Left ventricle myocardium inferior (tissue), 1 donor: ENCODE measurements at regions not wholly inside any gene's neighbourhood (a gene's known extent, or its start where the extent isn't known, plus 50 kb on each side); places are given as distances from the start of the nearest gene placed in this dataset.

ENCODE experiments used
- DNase-seq: peaks from one replicate; pipeline ENCODE4 v3.0.0-alpha.2; 2020
- H3K27ac ChIP-seq: fragments of 200-600 bp; replicated peaks from 2 replicates; pipeline ENCODE4 v1.8.0; 2021
- H3K27me3 ChIP-seq: fragments of 200-600 bp; 2 replicates; pipeline ENCODE4 v1.8.0; 2021; ENCODE audit warnings: low read depth
- H3K36me3 ChIP-seq: fragments of 200-600 bp; 2 replicates; pipeline ENCODE4 v1.8.0; 2021
- H3K4me1 ChIP-seq: fragments of 200-600 bp; 2 replicates; pipeline ENCODE4 v1.8.0; 2021
- H3K4me3 ChIP-seq: fragments of 200-600 bp; 2 replicates; pipeline ENCODE4 v1.8.0; 2021; ENCODE audit warnings: mild to moderate bottlenecking, moderate library complexity
- H3K9me3 ChIP-seq: fragments of 200-600 bp; replicated peaks from 2 replicates; pipeline ENCODE4 v1.8.0; 2021
- intact Hi-C: fragments of 100-400 bp; cut with micrococcal nuclease; formaldehyde crosslinking; loops from one replicate; pipeline ENCODE4 v1.11.0; 2022
- TF ChIP-seq, protein P1 (sequence below): fragments of 200-600 bp; IDR thresholded peaks from 2 replicates; pipeline ENCODE4 v1.8.0; 2021; ENCODE audit warnings: antibody characterized with exemption, mild to moderate bottlenecking, borderline replicate concordance
- donor health status: DM: no; HTN: yes; CAD: no; lungs with severe emphysema.

DNA sequence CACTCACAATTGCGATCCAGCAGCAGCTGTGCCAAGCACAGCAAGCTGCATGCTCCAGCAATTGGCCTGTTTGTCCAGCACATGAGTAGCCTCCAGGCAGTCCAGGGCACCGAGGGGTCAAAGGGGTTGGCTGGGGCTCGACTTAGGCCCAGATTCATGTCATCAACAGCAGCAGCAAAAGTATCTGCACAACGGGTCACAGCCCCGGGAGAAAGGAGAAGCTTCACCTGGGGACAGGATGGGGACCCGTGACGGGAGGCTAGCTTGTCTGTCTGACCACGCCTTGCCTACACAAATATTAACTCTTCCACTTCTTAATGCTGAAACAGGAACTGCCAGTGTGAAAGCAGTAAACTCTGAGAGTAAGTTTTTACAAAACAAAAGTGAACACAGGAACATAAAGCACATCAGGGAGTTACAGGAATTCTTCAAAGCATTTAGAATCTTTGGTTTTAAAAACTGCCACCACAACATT lies 191.2 kb downstream of the PIK3R1 start:
- Histone ChIP-seq H3K4me3 (no peak overlapping the region), H3K27me3 (no peaks in the 10 kb centered on the region), H3K36me3 (no peaks in the 10 kb centered on the region), H3K4me1 (no peaks in the 10 kb centered on the region), H3K27ac (no peak overlapping the region), H3K9me3 (no peaks in the 10 kb centered on the region)
- no peak for DNase-seq
- intact Hi-C loops = no loop called here
- TF ChIP-seq, protein P1, sequence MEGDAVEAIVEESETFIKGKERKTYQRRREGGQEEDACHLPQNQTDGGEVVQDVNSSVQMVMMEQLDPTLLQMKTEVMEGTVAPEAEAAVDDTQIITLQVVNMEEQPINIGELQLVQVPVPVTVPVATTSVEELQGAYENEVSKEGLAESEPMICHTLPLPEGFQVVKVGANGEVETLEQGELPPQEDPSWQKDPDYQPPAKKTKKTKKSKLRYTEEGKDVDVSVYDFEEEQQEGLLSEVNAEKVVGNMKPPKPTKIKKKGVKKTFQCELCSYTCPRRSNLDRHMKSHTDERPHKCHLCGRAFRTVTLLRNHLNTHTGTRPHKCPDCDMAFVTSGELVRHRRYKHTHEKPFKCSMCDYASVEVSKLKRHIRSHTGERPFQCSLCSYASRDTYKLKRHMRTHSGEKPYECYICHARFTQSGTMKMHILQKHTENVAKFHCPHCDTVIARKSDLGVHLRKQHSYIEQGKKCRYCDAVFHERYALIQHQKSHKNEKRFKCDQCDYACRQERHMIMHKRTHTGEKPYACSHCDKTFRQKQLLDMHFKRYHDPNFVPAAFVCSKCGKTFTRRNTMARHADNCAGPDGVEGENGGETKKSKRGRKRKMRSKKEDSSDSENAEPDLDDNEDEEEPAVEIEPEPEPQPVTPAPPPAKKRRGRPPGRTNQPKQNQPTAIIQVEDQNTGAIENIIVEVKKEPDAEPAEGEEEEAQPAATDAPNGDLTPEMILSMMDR = no peak

DNA sequence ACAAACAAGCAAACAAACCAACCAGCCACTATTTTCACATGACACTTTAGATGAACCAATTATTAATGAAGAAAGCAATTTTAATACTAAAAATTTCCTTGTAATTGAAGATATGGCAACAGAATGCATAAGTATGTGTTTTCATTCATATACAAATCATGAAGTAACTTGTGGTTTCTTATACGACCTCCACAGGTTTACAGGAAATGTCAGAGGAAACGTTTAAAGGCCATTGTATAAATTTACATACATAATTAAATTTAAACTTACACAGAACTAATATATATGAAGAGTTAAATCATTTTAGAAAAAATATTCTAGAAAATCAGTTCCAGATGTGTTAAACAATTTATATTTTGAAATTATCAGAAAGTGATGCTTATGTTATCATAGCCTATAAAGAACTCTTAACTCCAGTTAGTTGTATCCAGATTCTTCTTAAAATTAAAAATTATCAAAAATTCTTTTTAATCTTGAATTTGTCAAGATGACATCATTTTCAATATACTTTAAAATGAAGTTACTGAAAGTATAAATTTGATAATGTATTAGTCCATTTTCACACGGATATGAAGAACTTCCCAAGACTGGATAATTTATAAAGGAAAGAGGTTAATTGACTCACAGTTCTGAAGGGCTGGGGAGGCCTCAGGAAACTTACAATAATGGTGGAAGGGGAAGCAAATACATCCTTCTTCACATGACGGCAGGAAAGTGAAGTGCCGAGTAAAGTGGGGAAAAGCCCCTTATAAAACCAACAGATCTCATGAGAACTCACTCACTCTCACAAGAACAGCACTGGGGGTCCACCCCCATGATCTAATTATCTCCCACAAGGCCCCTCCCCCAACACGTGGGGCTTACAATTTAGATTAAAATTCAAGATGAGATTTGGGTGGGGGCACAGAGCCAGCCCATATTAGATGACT lies 192.0 kb downstream of the PIK3R1 start:
- TF ChIP-seq, protein P1 = no peak
- intact Hi-C loops = no loop called here

DNA sequence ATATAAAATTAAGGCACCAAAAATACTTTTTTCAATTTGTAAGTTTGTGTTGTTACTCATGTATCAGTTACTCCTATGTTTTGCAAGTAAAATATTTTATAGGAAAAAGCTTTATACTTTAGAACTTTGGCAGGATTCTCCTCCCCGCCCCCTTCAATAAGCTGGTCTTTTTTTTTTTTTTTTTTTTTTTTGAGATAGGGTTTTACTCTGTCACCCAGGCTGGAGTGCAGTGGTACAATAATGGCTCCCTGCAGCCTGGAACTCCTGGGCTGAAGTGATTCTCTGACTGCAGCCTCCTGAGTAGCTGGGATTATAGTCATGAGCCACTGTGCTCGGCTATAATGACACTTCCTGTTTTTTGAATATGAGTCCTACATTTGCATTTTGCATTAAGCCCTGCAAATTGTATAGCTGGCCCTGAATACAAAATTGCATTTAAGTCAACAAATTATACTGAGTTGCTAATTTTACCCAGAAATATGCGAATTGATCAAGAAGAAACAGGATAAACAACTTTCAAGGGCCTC lies 192.9 kb downstream of the PIK3R1 start:
- TF ChIP-seq, protein P1 = no peak
- no peak for DNase-seq
- Histone ChIP-seq H3K36me3 (no peaks in the 10 kb centered on the region), H3K27ac (no peak overlapping the region), H3K9me3 (no peaks in the 10 kb centered on the region), H3K4me3 (no peak overlapping the region), H3K4me1 (no peaks in the 10 kb centered on the region), H3K27me3 (no peaks in the 10 kb centered on the region)
- intact Hi-C loops = no loop called here

More for the DNA sequence above, 192.0 kb downstream of the PIK3R1 start:
- no peaks in the 10 kb centered on the region for H3K9me3 ChIP-seq
- no peak overlapping the region for H3K27ac ChIP-seq
- no peaks in the 10 kb centered on the region for H3K36me3 ChIP-seq
- H3K27me3 ChIP-seq = no peaks in the 10 kb centered on the region
- H3K4me3 ChIP-seq = no peak overlapping the region
- no peaks in the 10 kb centered on the region for H3K4me1 ChIP-seq
- DNase-seq = no peak

DNA sequence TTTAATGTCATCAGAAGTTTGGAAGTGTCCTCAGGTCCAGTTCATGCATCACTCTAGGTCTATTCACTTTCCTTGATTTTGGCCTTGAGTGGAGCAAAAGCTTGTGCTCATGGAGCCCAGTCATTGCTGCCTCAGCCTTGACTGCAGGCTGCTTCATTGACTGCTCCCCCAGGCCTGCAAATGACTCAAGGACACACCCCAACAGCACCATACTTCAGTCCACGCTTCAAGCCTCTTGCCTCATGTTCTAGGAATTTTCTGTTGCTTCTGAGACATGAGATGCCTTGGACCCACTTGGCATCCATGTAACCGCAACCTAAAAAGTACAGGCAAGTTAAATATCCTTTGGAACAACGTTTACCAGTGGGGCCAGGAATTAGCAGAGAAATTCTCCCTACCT lies 193.7 kb downstream of the PIK3R1 start:
- no peaks in the 10 kb centered on the region for H3K9me3 ChIP-seq
- no peak overlapping the region for H3K4me3 ChIP-seq
- intact Hi-C loops = no loop called here
- TF ChIP-seq, protein P1 = no peak
- DNase-seq = no peak
- no peaks in the 10 kb centered on the region for H3K27me3 ChIP-seq
- no peak overlapping the region for H3K27ac ChIP-seq
- H3K4me1 ChIP-seq = no peaks in the 10 kb centered on the region
- H3K36me3 ChIP-seq = no peaks in the 10 kb centered on the region

DNA sequence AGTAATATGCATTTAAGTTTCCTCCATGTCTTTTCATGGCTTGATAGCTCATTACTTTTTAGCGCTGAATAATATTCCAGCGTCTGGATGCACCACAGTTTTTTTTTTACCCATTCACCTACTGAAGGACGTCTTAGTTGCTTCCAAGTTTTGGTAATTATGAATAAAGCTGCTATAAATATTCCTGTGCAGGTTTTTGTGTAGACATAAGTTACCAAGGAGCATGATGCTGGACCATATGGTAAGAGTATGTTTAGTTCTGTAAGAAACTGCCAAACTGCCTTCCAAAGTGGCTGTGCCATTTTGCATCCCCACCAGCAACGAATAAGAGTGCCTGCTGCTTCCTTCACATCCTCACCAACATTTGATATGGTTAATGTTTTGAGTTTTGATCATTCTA lies 195.6 kb downstream of the PIK3R1 start:
- no peak overlapping the region for H3K27ac ChIP-seq
- no peak overlapping the region for H3K4me3 ChIP-seq
- peaks cover 9% of the 10 kb centered on the region for H3K4me1 ChIP-seq
- H3K9me3 ChIP-seq = no peaks in the 10 kb centered on the region
- H3K36me3 ChIP-seq = no peaks in the 10 kb centered on the region
- TF ChIP-seq, protein P1 = no peak
- DNase-seq = no peak
- intact Hi-C loops = no loop called here
- H3K27me3 ChIP-seq = no peaks in the 10 kb centered on the region
